SJSA1 (cell line): ENCODE measurements at regions not wholly inside any gene's neighbourhood (a gene's known extent, or its start where the extent isn't known, plus 50 kb on each side); places are given as distances from the start of the nearest gene placed in this dataset.

Source experiments
- DNase-seq, 2 experiments: peaks; one replicate each; pipeline ENCODE4 v3.0.0-alpha.2; 2015 to 2020; ENCODE audit warnings: low spot score in 2 of 2, low read depth in 1 of 2
- H3K27ac ChIP-seq: fragments of 250-450 bp; sonication (Bioruptor Pico); 2 replicates; pipeline ENCODE4 v1.5.1; 2020; ENCODE audit warnings: mild to moderate bottlenecking, moderate library complexity
- H3K27me3 ChIP-seq: fragments of 250-450 bp; sonication (Bioruptor Pico); replicated peaks from 2 replicates; pipeline ENCODE4 v1.5.1; 2020; ENCODE audit warnings: mild to moderate bottlenecking, moderate library complexity
- H3K36me3 ChIP-seq: fragments of 250-450 bp; sonication (Bioruptor Pico); 2 replicates; pipeline ENCODE4 v1.5.1; 2020; ENCODE audit warnings: mild to moderate bottlenecking
- H3K4me1 ChIP-seq: fragments of 250-450 bp; sonication (Bioruptor Pico); replicated peaks from 2 replicates; pipeline ENCODE4 v1.6.1; 2021; ENCODE audit warnings: mild to moderate bottlenecking
- H3K4me3 ChIP-seq: fragments of 250-450 bp; sonication (Bioruptor Pico); 2 replicates; pipeline ENCODE4 v1.5.1; 2020; ENCODE audit warnings: mild to moderate bottlenecking
- H3K9me3 ChIP-seq: fragments of 250-450 bp; sonication (Bioruptor Pico); replicated peaks from 2 replicates; pipeline ENCODE4 v1.5.1; 2020; ENCODE audit warnings: mild to moderate bottlenecking

- Histone ChIP-seq H3K36me3 (no peaks in the 10 kb centered on the region), H3K27me3 (no peaks in the 10 kb centered on the region; the same call in 1 of the 2 replicates), H3K4me3 (no peak overlapping the region), H3K4me1 (no peaks in the 10 kb centered on the region), H3K9me3 (no peaks in the 10 kb centered on the region), H3K27ac (no peak overlapping the region)
- no peak for DNase-seq
Measured at GRCh38 chr3:168490981-168491380, 395.3 kb upstream of the GOLIM4 start.

GRCh38 chr3:168489301-168489700 is 393.6 kb upstream of the GOLIM4 start:
- no peaks in the 10 kb centered on the region for H3K36me3 ChIP-seq
- no peaks in the 10 kb centered on the region; the same call in 1 of the 2 replicates for H3K27me3 ChIP-seq
- H3K27ac ChIP-seq: no peak overlapping the region
- H3K9me3 ChIP-seq: no peaks in the 10 kb centered on the region
- no peaks in the 10 kb centered on the region for H3K4me1 ChIP-seq
- no peak overlapping the region for H3K4me3 ChIP-seq
- no peak for DNase-seq

GRCh38 chr3:168485936-168486335 is 390.2 kb upstream of the GOLIM4 start:
- Histone ChIP-seq H3K27ac (no peak overlapping the region), H3K4me1 (no peaks in the 10 kb centered on the region), H3K27me3 (no peaks in the 10 kb centered on the region; the same call in 1 of the 2 replicates), H3K9me3 (no peaks in the 10 kb centered on the region), H3K4me3 (no peak overlapping the region), H3K36me3 (no peaks in the 10 kb centered on the region)
- no peak for DNase-seq

GRCh38 chr3:168476360-168476980 is 380.7 kb upstream of the GOLIM4 start:
- Histone ChIP-seq H3K36me3 (no peaks in the 10 kb centered on the region), H3K4me1 (no peaks in the 10 kb centered on the region), H3K9me3 (no peaks in the 10 kb centered on the region), H3K27ac (no peak overlapping the region), H3K27me3 (no peaks in the 10 kb centered on the region), H3K4me3 (no peak overlapping the region)
- no peak for DNase-seq

- Histone ChIP-seq H3K4me3 (no peak overlapping the region), H3K4me1 (no peaks in the 10 kb centered on the region), H3K27me3 (no peaks in the 10 kb centered on the region), H3K27ac (no peak overlapping the region), H3K36me3 (no peaks in the 10 kb centered on the region), H3K9me3 (no peaks in the 10 kb centered on the region)
- no peak for DNase-seq
Measured at GRCh38 chr3:168475704-168476103, 380.0 kb upstream of the GOLIM4 start.

GRCh38 chr3:168473334-168473890 is 377.7 kb upstream of the GOLIM4 start:
- no peak for DNase-seq
- no peaks in the 10 kb centered on the region for H3K27me3 ChIP-seq
- H3K27ac ChIP-seq: no peak overlapping the region
- H3K9me3 ChIP-seq: no peaks in the 10 kb centered on the region
- H3K4me1 ChIP-seq: no peaks in the 10 kb centered on the region
- H3K36me3 ChIP-seq: no peaks in the 10 kb centered on the region
- no peak overlapping the region for H3K4me3 ChIP-seq

DNA sequence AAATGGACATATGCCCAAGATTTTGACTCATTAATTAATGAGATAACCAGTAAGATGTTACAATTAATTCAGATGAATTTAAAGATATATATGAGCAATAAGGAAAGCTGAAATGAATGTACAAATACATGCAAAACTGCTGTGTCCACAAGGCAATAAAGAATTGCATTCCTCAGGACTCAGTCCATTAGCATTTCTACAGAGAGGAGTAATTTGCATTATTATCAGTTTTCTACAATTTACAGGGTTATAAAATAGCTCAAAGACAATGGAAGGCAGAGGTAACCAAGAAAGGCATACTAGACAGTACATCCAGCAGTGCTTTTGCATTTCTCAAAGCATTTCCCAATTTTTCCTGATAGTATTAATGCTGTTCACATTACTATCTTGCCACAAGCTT is 377.1 kb upstream of the GOLIM4 start:
- Histone ChIP-seq H3K36me3 (no peaks in the 10 kb centered on the region), H3K4me3 (no peak overlapping the region), H3K4me1 (no peaks in the 10 kb centered on the region), H3K27me3 (no peaks in the 10 kb centered on the region), H3K9me3 (no peaks in the 10 kb centered on the region), H3K27ac (no peak overlapping the region)
- no peak for DNase-seq

DNA sequence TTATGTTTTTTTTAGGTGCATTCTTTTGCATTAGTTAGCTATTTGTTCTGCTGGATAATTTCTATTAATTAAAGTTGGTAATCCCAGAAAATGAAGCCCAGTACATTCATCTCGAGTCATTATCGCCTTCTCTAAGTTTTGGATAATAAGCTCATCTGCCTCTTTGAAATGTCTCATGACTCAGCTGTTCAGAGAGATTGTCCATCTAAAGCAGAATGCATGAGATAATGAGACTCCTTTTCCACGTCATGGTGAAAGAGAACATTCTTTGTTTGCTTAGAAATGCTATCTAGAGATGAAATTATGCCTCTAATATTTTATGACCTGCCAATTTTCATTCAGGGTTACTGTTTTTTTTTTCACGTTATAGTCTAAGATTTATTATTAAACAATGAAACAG is 374.7 kb upstream of the GOLIM4 start:
- no peaks in the 10 kb centered on the region for H3K27me3 ChIP-seq
- no peak overlapping the region for H3K4me3 ChIP-seq
- no peaks in the 10 kb centered on the region for H3K4me1 ChIP-seq
- H3K9me3 ChIP-seq: no peaks in the 10 kb centered on the region
- no peak overlapping the region for H3K27ac ChIP-seq
- no peaks in the 10 kb centered on the region for H3K36me3 ChIP-seq
- no peak for DNase-seq

- Histone ChIP-seq H3K36me3 (no peaks in the 10 kb centered on the region), H3K9me3 (no peaks in the 10 kb centered on the region), H3K27me3 (no peaks in the 10 kb centered on the region), H3K27ac (no peak overlapping the region), H3K4me1 (no peaks in the 10 kb centered on the region), H3K4me3 (no peak overlapping the region)
- no peak for DNase-seq
Measured at GRCh38 chr3:168469436-168469835, 373.7 kb upstream of the GOLIM4 start.

GRCh38 chr3:168467115-168467714 is 371.5 kb upstream of the GOLIM4 start:
- no peaks in the 10 kb centered on the region for H3K27me3 ChIP-seq
- no peak overlapping the region for H3K27ac ChIP-seq
- no peaks in the 10 kb centered on the region for H3K9me3 ChIP-seq
- no peak overlapping the region for H3K4me3 ChIP-seq
- no peaks in the 10 kb centered on the region for H3K4me1 ChIP-seq
- H3K36me3 ChIP-seq: no peaks in the 10 kb centered on the region
- DNase-seq: no peak

DNA sequence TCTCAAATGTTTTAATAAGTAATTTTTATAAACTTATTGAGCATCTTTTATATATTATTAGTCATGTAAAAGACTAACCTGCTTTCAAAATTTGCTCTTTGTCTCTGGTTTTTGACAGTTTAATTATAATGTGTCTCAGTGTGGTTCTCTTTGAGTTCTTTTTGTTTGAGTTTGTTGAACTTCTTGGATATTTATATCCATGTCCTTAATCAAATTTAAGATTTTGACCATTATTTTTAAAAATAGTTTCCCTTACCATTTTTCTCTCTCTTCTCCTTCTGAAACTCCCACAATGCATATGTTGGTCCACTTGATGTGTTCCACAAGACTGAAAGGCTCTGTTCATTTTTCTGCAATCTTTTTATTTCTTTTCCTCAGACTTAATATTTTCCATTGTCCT is 366.1 kb upstream of the GOLIM4 start:
- Histone ChIP-seq H3K9me3 (no peaks in the 10 kb centered on the region), H3K27me3 (no peaks in the 10 kb centered on the region), H3K27ac (no peak overlapping the region), H3K36me3 (no peaks in the 10 kb centered on the region), H3K4me1 (no peaks in the 10 kb centered on the region), H3K4me3 (no peak overlapping the region)
- no peak for DNase-seq

- Histone ChIP-seq H3K36me3 (no peaks in the 10 kb centered on the region), H3K4me1 (no peaks in the 10 kb centered on the region)
- DNase-seq: no peak
Measured at GRCh38 chr3:168459226-168459784, 363.6 kb upstream of the GOLIM4 start.

DNA sequence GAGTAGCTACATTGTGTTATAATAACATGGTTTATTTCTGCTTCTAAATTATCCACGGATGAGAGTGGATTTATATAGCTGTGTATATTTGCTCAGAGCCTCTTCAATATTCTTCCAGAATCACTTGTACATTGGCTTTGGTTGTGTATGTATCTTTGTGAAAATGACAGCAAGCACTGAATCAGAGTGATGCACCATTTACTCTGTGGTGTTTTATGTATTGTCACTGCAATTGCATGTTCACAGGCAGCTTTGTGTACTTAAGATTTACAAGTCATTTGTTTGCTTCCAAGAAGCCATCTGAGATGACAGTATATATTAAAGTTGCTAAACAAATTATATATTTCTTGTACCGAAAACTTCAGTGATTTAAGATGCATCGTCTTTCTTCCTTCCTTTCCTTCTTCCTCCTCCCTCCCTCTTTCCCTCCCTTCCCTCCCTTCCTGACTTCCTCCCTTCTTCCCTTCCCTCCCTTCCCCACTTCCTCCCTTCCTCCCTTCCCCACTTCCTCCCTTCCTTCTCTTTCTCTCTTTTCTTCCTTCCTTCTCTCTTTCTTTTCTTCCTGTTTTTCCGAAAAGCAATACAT is 362.3 kb upstream of the GOLIM4 start:
- Histone ChIP-seq H3K27me3 (no peaks in the 10 kb centered on the region), H3K4me3 (no peak overlapping the region), H3K4me1 (no peaks in the 10 kb centered on the region), H3K9me3 (no peaks in the 10 kb centered on the region), H3K36me3 (no peaks in the 10 kb centered on the region), H3K27ac (no peak overlapping the region)
- DNase-seq: no peak

More at GRCh38 chr3:168459226-168459784, 363.6 kb upstream of the GOLIM4 start:
- no peaks in the 10 kb centered on the region for H3K9me3 ChIP-seq
- H3K4me3 ChIP-seq: no peak overlapping the region
- no peak overlapping the region for H3K27ac ChIP-seq
- no peaks in the 10 kb centered on the region for H3K27me3 ChIP-seq

DNA sequence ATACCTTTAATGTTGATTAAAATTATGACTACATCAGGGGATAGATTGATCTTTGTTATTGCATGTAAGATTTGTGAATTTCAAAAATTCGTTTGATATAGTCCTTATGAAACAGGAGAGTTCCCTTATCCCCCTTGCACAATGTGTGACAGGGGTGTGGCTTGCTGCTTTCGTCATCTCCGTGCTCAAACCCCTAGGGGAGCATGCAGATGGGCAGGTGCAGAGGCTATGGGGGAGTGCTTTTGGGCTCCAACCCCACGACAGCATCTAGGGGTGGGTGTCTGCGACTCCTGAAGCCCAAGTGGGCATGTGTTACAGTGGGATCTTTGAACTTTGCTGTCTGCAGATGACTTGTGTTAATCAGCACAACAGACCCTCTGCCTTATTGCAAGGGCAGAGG is 360.1 kb upstream of the GOLIM4 start:
- Histone ChIP-seq H3K27ac (no peak overlapping the region), H3K4me1 (no peaks in the 10 kb centered on the region), H3K36me3 (no peaks in the 10 kb centered on the region)

More for the DNA sequence above, 360.1 kb upstream of the GOLIM4 start:
- Histone ChIP-seq H3K9me3 (no peaks in the 10 kb centered on the region), H3K4me3 (no peak overlapping the region), H3K27me3 (no peaks in the 10 kb centered on the region)
- DNase-seq: no peak
